LNCaP clone FGC (cell line): ENCODE measurements at regions not wholly inside any gene's neighbourhood (a gene's known extent, or its start where the extent isn't known, plus 50 kb on each side); places are given as distances from the start of the nearest gene placed in this dataset.

Source experiments
- DNase-seq: peaks from one replicate; pipeline ENCODE4 v3.0.0-alpha.2; 2011; ENCODE audit warnings: low read depth
- H3K4me3 ChIP-seq: 2 replicates; pipeline ENCODE4 v1.5.1; 2011; ENCODE audit warnings: mild to moderate bottlenecking, low read depth, low read length, control low read depth
- TF ChIP-seq, protein P1 (sequence below): IDR thresholded peaks from 2 replicates; pipeline ENCODE4 v1.5.1; 2012; ENCODE audit warnings: mild to moderate bottlenecking; ENCODE audit not compliant: control insufficient read depth, insufficient read depth; ENCODE audit errors: extremely low read depth

DNA sequence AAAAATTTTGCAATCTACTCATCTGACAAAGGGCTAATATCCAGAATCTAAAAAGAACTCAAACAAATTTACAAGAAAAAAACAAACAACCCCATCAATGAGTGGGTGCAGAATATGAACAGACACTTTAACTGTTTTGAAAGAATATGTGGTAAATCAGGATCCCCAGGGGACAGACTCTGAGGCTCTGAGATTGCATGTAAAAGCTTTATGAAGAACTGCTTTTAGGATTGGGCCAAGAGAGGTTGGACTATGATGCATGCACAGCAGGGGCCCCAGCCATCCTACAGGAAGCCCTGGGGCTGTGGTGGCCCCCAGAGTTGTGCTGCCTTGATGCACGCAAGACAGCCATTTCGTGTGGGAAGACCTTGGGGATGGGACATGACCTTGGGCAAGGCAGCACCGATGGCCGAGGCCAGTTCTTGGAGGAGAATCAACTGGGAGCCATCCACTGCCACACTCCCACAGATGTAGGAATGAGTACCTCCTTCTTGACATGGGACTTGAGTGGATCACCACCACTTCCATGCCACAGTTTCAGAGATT is 298.1 kb upstream of the THBS1 start:
- no peak for DNase-seq
- no peak overlapping the region for H3K4me3 ChIP-seq
- TF ChIP-seq, protein P1, sequence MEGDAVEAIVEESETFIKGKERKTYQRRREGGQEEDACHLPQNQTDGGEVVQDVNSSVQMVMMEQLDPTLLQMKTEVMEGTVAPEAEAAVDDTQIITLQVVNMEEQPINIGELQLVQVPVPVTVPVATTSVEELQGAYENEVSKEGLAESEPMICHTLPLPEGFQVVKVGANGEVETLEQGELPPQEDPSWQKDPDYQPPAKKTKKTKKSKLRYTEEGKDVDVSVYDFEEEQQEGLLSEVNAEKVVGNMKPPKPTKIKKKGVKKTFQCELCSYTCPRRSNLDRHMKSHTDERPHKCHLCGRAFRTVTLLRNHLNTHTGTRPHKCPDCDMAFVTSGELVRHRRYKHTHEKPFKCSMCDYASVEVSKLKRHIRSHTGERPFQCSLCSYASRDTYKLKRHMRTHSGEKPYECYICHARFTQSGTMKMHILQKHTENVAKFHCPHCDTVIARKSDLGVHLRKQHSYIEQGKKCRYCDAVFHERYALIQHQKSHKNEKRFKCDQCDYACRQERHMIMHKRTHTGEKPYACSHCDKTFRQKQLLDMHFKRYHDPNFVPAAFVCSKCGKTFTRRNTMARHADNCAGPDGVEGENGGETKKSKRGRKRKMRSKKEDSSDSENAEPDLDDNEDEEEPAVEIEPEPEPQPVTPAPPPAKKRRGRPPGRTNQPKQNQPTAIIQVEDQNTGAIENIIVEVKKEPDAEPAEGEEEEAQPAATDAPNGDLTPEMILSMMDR: no peak

DNA sequence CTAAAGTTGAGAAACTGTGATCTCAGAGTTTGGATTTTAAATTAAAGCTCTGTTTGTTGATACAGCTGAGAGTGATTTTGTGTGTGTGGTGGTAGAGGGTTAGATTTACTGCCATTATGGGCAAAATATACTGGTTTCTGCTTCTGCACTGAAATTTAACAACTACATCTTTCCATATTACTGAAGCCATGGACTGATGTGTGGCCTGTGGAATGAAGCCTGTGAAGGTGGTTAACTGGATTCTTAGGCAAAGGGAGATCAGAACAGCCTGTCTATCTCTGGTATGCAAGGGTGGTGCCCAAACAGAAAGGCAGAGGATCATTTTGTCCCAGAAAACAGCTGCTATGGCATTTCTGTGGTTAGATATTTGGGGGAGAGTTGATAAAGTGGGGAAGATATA is 297.3 kb upstream of the THBS1 start:
- H3K4me3 ChIP-seq: no peak overlapping the region
- TF ChIP-seq, protein P1: no peak
- DNase-seq: no peak

DNA sequence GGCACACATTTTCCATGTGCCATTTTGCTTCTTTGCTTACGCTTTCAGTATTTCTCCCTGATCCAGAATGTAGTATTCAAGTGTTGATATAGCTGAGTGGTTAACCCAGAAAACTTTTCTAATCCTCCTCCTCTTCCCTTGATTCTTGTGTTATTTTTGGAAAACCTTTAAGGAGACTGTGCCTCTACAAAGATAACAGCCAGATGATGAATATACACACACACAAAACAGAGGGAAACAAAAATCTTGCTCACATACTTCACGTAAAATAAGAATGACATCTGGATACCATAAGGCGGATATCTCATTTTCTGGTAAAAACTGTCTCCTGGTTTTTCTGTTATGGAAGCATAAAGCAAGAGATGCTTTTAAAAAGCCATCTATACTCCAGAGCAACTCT is 295.8 kb upstream of the THBS1 start:
- no peak for DNase-seq

DNA sequence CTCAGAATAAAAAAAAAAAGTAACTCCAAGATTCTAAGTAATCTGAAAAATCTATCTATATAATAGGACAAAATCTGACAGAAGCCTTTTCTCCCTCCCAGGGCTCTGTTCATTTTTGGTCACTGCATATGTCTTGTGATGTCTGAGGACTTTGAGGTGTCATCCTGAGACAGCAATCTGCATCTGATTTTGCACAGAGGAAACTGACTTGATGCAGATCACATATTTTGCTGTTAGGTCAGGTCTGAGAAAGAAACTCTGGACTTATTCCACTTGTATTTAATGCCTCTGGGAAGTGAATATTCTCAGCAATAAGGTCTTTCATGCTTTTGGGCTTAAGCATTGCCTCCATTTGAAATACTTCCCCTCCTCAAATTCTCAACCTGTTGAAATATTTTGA is 295.2 kb upstream of the THBS1 start:
- TF ChIP-seq, protein P1: no peak
- DNase-seq: no peak
- H3K4me3 ChIP-seq: no peak overlapping the region

More for the DNA sequence above, 295.8 kb upstream of the THBS1 start:
- H3K4me3 ChIP-seq: no peak overlapping the region
- TF ChIP-seq, protein P1: no peak

DNA sequence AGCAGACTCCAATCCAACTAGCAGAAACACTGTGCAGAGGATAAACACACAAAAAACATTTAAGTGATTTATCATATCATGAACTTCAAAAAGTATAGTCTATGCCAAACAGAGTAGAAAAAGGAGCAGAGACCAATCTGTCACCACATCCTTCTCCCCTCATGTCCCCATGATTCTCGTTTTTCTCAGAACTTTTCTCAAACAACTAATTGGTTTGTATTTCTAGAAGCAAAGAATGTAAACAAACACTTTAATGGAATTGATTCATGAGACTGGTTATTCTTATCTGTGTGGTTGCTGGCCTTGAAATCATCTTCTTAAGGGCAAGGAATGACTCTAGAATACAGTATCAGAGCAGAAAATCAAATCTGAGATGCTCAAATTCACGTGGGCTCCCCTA is 294.2 kb upstream of the THBS1 start:
- DNase-seq: no peak
- TF ChIP-seq, protein P1: no peak
- H3K4me3 ChIP-seq: no peak overlapping the region

DNA sequence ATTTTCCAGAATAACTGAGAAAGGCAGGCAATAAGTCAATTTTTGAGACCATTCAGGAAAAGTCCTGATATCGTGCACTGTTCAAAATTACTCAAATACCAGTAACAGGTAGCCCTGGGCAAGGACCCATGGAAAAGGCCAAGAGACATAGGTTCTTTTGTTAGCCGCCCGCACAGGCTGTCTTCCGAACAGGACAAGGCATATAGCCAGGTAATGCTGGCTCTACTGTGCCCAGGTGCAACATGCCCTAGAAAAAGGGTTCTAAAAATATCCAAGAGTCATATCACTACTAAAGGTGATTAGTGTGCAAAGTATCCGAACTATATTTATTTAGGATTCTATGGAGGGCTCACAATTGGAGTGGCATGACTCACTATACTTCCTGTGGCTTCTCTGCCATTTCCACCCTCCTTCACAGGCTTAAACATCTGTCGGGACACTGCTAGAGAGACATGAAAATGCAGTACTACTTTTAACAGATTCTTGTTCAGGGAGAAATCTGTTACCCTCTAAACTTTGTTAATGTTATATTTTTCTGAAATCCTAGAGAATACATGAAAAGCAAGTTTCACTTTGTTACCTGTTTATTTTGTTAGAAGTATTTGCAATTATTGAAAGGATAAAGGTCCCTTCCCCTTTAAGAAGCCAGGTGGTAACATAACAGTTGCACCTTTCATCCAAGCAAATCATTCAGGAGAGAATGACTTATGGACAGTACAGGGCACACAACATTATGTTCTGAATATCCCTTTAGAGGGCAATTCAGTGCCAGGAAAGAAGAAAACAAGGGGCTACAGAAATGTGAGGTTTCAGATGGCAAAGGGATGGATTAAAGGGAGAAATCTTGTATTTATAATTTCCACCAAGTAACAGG is 293.3 kb upstream of the THBS1 start:
- H3K4me3 ChIP-seq: no peak overlapping the region
- TF ChIP-seq, protein P1: no peak

More for the DNA sequence above, 293.3 kb upstream of the THBS1 start:
- DNase-seq: no peak
